IMR-90 (cell line): ENCODE measurements at regions not wholly inside any gene's neighbourhood (a gene's known extent, or its start where the extent isn't known, plus 50 kb on each side); places are given as distances from the start of the nearest gene placed in this dataset.

Experiments used
- ATAC-seq: fragments of 200-7000 bp; cut with Tn5 transposase; 2 replicates; pipeline ENCODE4 v1.9.1; 2020; ENCODE audit warnings: low read depth, mild to moderate bottlenecking, moderate library complexity
- BruUV-seq: library from RNA; stranded (reverse); fragments of 400-500 nt; replicated peaks from 2 replicates; lab custom pipeline; 2021; lab: Mats Ljungman, UMichigan
- CTCF ChIA-PET: fragments of 300-600 bp; formaldehyde crosslinking; extraction: SDS; loops from one replicate; lab custom pipeline; 2021; ENCODE audit warnings: antibody characterized with exemption; lab: Yijun Ruan, JAX
- POLR2A ChIA-PET: fragments of 300-600 bp; sonication (Branson Sonifier 250); formaldehyde crosslinking; loops from one replicate; lab custom pipeline; 2022; ENCODE audit warnings: antibody characterized with exemption; ENCODE audit not compliant: unreplicated experiment; lab: Charles Lee
- DNase-seq: peaks from one replicate; pipeline ENCODE4 v3.0.0; 2013
- H2AFZ ChIP-seq: replicated peaks from 2 replicates; pipeline ENCODE3; 2013; ENCODE audit warnings: low read length, mild to moderate bottlenecking; ENCODE audit not compliant: poor library complexity
- H2AK5ac ChIP-seq: 2 replicates; pipeline ENCODE4 v1.6.1; 2013; ENCODE audit warnings: low read depth, low read length, inconsistent platforms
- H2AK9ac ChIP-seq: replicated peaks from 2 replicates; pipeline ENCODE3; 2013; ENCODE audit warnings: mild to moderate bottlenecking, low read depth, low read length, moderate library complexity; ENCODE audit not compliant: poor library complexity
- H2BK120ac ChIP-seq: 2 replicates; pipeline ENCODE4 v1.6.1; 2013; ENCODE audit warnings: low read depth, low read length, inconsistent platforms
- H2BK15ac ChIP-seq: 3 replicates; pipeline ENCODE4 v1.6.1; 2013; ENCODE audit warnings: low read depth, low read length, inconsistent platforms
- H2BK20ac ChIP-seq: 2 replicates; pipeline ENCODE4 v1.6.1; 2013; ENCODE audit warnings: low read depth, mild to moderate bottlenecking, inconsistent platforms, low read length, moderate library complexity
- H2BK5ac ChIP-seq: 2 replicates; pipeline ENCODE4 v1.6.1; 2013; ENCODE audit warnings: mild to moderate bottlenecking, low read depth, low read length, inconsistent platforms; ENCODE audit not compliant: poor library complexity, severe bottlenecking
- H3K14ac ChIP-seq: replicated peaks from 2 replicates; pipeline ENCODE4 v1.6.1; 2013; ENCODE audit warnings: low read depth, low read length, inconsistent platforms
- H3K18ac ChIP-seq: 2 replicates; pipeline ENCODE4 v1.6.1; 2013; ENCODE audit warnings: low read depth, low read length, control low read depth
- H3K23ac ChIP-seq: 2 replicates; pipeline ENCODE4 v1.6.1; 2013; ENCODE audit warnings: low read depth, low read length, inconsistent platforms
- H3K27ac ChIP-seq: 2 replicates; pipeline ENCODE4 v1.5.1; 2013; ENCODE audit warnings: mild to moderate bottlenecking, control low read depth, low read length; ENCODE audit not compliant: insufficient read depth
- H3K27me3 ChIP-seq: 2 replicates; pipeline ENCODE4 v1.6.1; 2013; ENCODE audit warnings: low read length; ENCODE audit not compliant: control insufficient read depth, insufficient read depth
- H3K36me3 ChIP-seq: 2 replicates; pipeline ENCODE4 v1.6.1; 2013; ENCODE audit warnings: low read length, mixed read lengths; ENCODE audit not compliant: control insufficient read depth, insufficient read depth
- H3K4ac ChIP-seq: 2 replicates; pipeline ENCODE4 v1.6.1; 2013; ENCODE audit warnings: low read depth, low read length, inconsistent platforms
- H3K4me1 ChIP-seq: 2 replicates; pipeline ENCODE4 v1.6.1; 2013; ENCODE audit warnings: low read length, mixed read lengths; ENCODE audit not compliant: control insufficient read depth, insufficient read depth
- H3K4me2 ChIP-seq: 2 replicates; pipeline ENCODE4 v1.6.1; 2013; ENCODE audit warnings: low read depth, mild to moderate bottlenecking, control low read depth, low read length, moderate library complexity
- H3K4me3 ChIP-seq: 2 replicates; pipeline ENCODE4 v1.5.1; 2013; ENCODE audit warnings: low read depth, mild to moderate bottlenecking, control low read depth, low read length, moderate library complexity; ENCODE audit not compliant: insufficient read depth
- H3K56ac ChIP-seq: 2 replicates; pipeline ENCODE4 v1.6.1; 2013; ENCODE audit warnings: low read length, inconsistent platforms; ENCODE audit not compliant: insufficient read depth; ENCODE audit errors: extremely low read depth
- H3K79me1 ChIP-seq, 2 experiments: 2 replicates each; pipeline ENCODE4 v1.6.1; 2013; ENCODE audit warnings: low read length in 2 of 2, inconsistent platforms in 1 of 2, low read depth in 1 of 2
- H3K9ac ChIP-seq: 2 replicates; pipeline ENCODE4 v1.6.1; 2013; ENCODE audit warnings: low read depth, low read length, control low read depth
- H3K9me1 ChIP-seq: 2 replicates; pipeline ENCODE4 v1.6.1; 2013; ENCODE audit warnings: low read length, inconsistent platforms; ENCODE audit not compliant: insufficient read depth
- H3K9me3 ChIP-seq: 2 replicates; pipeline ENCODE4 v1.6.1; 2013; ENCODE audit warnings: low read length; ENCODE audit not compliant: control insufficient read depth, insufficient read depth
- H4K20me1 ChIP-seq: 2 replicates; pipeline ENCODE4 v1.6.1; 2013; ENCODE audit warnings: low read length, inconsistent platforms; ENCODE audit not compliant: insufficient read depth
- H4K5ac ChIP-seq: 2 replicates; pipeline ENCODE4 v1.6.1; 2013; ENCODE audit warnings: mild to moderate bottlenecking, low read depth, low read length, control low read depth
- H4K8ac ChIP-seq, 2 experiments: 2 replicates each; pipeline ENCODE4 v1.6.1; 2013; ENCODE audit warnings: low read depth in 2 of 2, low read length in 2 of 2, control low read depth in 1 of 2, inconsistent platforms in 1 of 2
- H4K91ac ChIP-seq: 2 replicates; pipeline ENCODE4 v1.6.1; 2013; ENCODE audit warnings: low read depth, low read length, inconsistent platforms; ENCODE audit not compliant: insufficient read depth
- BHLHE40 ChIP-seq: fragments of 150-350 bp; IDR thresholded peaks from 2 replicates; pipeline ENCODE4 v1.6.1; 2016; ENCODE audit warnings: mild to moderate bottlenecking, low read depth, low read length
- MAFK ChIP-seq: IDR thresholded peaks from 2 replicates; pipeline ENCODE4 v1.6.1; 2012; ENCODE audit warnings: low read depth, low read length, improper control_type of control experiment
- WGBS, 2 experiments: methylation state at CpG; one replicate each; pipeline versions ENCODE4 v1.1.5 to v1.1.7; 2013; ENCODE audit warnings: missing lambda C conversion rate in 2 of 2; ENCODE audit not compliant: insufficient read length in 1 of 2; ENCODE audit errors: extremely low coverage in 2 of 2; 5-methylcytosine and 5-hydroxymethylcytosine counted together
- dilution Hi-C: fragments of 300-500 bp; cut with HindIII; formaldehyde crosslinking; loops from one replicate; pipeline ENCODE4 v1.14.3; 2018; ENCODE audit warnings: low sequenced_read_pairs; ENCODE audit not compliant: unreplicated experiment
- in situ Hi-C: fragments of 300-500 bp; cut with MboI; formaldehyde crosslinking; loops from 3 replicates; pipeline ENCODE4 v1.14.3; 2019; ENCODE audit warnings: low sequenced_read_pairs, inconsistent platforms, mixed read lengths
- intact Hi-C: fragments of 100-400 bp; cut with micrococcal nuclease; formaldehyde crosslinking; loops from 2 replicates; pipeline ENCODE4 v1.10.0; 2022
- TF ChIP-seq, protein P1 (sequence below): fragments of 150-350 bp; IDR thresholded peaks from 2 replicates; pipeline ENCODE4 v1.6.1; 2017; ENCODE audit warnings: mild to moderate bottlenecking, antibody characterized with exemption, low read length, low read depth

DNA sequence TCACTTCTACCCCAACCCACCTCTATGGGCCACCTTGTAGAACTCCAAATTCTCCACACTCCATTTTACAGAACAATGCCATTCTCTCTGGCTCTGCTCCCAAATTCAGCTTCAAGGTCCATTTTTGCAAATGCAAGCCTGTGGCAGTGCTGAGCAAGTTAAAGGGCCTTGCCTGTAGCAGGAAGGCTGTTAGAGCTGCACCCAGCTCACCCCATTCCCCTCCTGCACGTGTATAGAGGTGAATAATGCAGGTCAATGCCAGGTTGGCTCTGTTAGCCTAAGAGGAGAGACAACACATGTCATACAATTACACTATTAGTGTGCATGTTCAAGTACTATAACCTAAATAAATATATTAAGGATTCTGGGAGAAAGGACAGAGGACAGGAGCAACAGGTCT is 120.4 kb downstream of the TBX5 start:
- H3K23ac ChIP-seq, result no peak overlapping the region
- H2BK15ac ChIP-seq, result no peak overlapping the region
- H3K14ac ChIP-seq, result no peak overlapping the region
- DNase-seq (no peak), ATAC-seq (no peak)
- dilution Hi-C loops, result no loop called here
- intact Hi-C loops, result no loop called here
- H2AK5ac ChIP-seq, result no peak overlapping the region
- no peak overlapping the region for H4K91ac ChIP-seq
- no TSS peak for BruUV-seq
- no peak overlapping the region for H4K5ac ChIP-seq
- H3K9ac ChIP-seq, result no peak overlapping the region
- no peak overlapping the region for H3K18ac ChIP-seq
- H3K27ac ChIP-seq, result no peak overlapping the region
- no peak overlapping the region for H4K8ac ChIP-seq
- TF ChIP-seq BHLHE40 (no peak), MAFK (no peak)
- TF ChIP-seq, protein P1, sequence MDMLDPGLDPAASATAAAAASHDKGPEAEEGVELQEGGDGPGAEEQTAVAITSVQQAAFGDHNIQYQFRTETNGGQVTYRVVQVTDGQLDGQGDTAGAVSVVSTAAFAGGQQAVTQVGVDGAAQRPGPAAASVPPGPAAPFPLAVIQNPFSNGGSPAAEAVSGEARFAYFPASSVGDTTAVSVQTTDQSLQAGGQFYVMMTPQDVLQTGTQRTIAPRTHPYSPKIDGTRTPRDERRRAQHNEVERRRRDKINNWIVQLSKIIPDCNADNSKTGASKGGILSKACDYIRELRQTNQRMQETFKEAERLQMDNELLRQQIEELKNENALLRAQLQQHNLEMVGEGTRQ, result no peak
- no peak overlapping the region for H3K56ac ChIP-seq
- H3K4me3 ChIP-seq, result no peak overlapping the region
- no peaks in the 10 kb centered on the region for H3K36me3 ChIP-seq
- H3K4me1 ChIP-seq, result no peaks in the 10 kb centered on the region
- no peak overlapping the region for H2BK120ac ChIP-seq
- H3K9me1 ChIP-seq, result no peaks in the 10 kb centered on the region
- H2AFZ ChIP-seq, result no peak overlapping the region
- WGBS, 2 experiments, result no CpG with 5 or more reads among the region's 1 CpG
- H3K4ac ChIP-seq, result no peak overlapping the region
- no peaks in the 10 kb centered on the region for H3K79me1 ChIP-seq
- no peak overlapping the region for H2AK9ac ChIP-seq
- in situ Hi-C loops, result no loop called here
- ChIA-PET POLR2A (no interaction called here), CTCF (interaction anchor here (0.6 kb wide), 1 partner anchor 58 kb away, joined by 3 read pairs; no protein-coding TSS in a partner anchor)
- H2BK20ac ChIP-seq, result no peak overlapping the region
- H3K27me3 ChIP-seq, result peaks cover 33% of the 10 kb centered on the region
- no peak overlapping the region for H3K4me2 ChIP-seq
- no peaks in the 10 kb centered on the region for H3K9me3 ChIP-seq
- H4K20me1 ChIP-seq, result no peaks in the 10 kb centered on the region
- H2BK5ac ChIP-seq, result no peak overlapping the region
